Calu3 (cell line): ENCODE measurements at regions not wholly inside any gene's neighbourhood (a gene's known extent, or its start where the extent isn't known, plus 50 kb on each side); places are given as distances from the start of the nearest gene placed in this dataset.

Source experiments
- BruUV-seq: library from RNA; stranded (reverse); fragments of 400-500 nt; replicated peaks from 2 replicates; lab custom pipeline; 2021; lab: Mats Ljungman, UMichigan
- CTCF ChIA-PET: fragments of 300-600 bp; sonication (Branson Sonifier 250); formaldehyde crosslinking; loops from one replicate; lab custom pipeline; 2022; ENCODE audit warnings: antibody characterized with exemption; lab: Charles Lee
- DNase-seq: peaks from one replicate; pipeline ENCODE4 v3.0.0; 2022
- H3K27ac Mint-ChIP-seq: one replicate; pipeline ENCODE4 v1.8.0; 2022; ENCODE audit warnings: mixed read lengths; ENCODE audit not compliant: unreplicated experiment
- H3K27me3 Mint-ChIP-seq: one replicate; pipeline ENCODE4 v1.8.0; 2022; ENCODE audit warnings: mixed read lengths; ENCODE audit not compliant: unreplicated experiment
- H3K36me3 Mint-ChIP-seq: one replicate; pipeline ENCODE4 v1.8.0; 2022; ENCODE audit warnings: mild to moderate bottlenecking, moderate library complexity, mixed read lengths; ENCODE audit not compliant: insufficient read depth, unreplicated experiment
- H3K4me1 Mint-ChIP-seq: one replicate; pipeline ENCODE4 v1.8.0; 2022; ENCODE audit warnings: mild to moderate bottlenecking, low read depth, mixed read lengths; ENCODE audit not compliant: unreplicated experiment
- H3K4me3 Mint-ChIP-seq: one replicate; pipeline ENCODE4 v1.8.0; 2022; ENCODE audit warnings: mild to moderate bottlenecking, low read depth, moderate library complexity, mixed read lengths; ENCODE audit not compliant: unreplicated experiment
- H3K9me3 Mint-ChIP-seq: one replicate; pipeline ENCODE4 v1.8.0; 2022; ENCODE audit warnings: low read depth, mixed read lengths; ENCODE audit not compliant: unreplicated experiment
- CTCF ChIP-seq: fragments of 200-600 bp; IDR thresholded peaks from one replicate; pipeline ENCODE4 v1.8.0; 2022; ENCODE audit warnings: antibody characterized with exemption; ENCODE audit not compliant: unreplicated experiment
- intact Hi-C: fragments of 100-400 bp; cut with micrococcal nuclease; formaldehyde crosslinking; loops from one replicate; pipeline ENCODE4 v1.10.0; 2022; ENCODE audit not compliant: unreplicated experiment

- TF ChIP-seq CTCF, result no peak
- H3K4me3 Mint-ChIP-seq, result no peak overlapping the region
- no peak for DNase-seq
- intact Hi-C loops, result no loop called here
- no peaks in the 10 kb centered on the region for H3K27me3 Mint-ChIP-seq
- no peaks in the 10 kb centered on the region for H3K36me3 Mint-ChIP-seq
- BruUV-seq, result no TSS peak
- H3K4me1 Mint-ChIP-seq, result no peaks in the 10 kb centered on the region
- CTCF ChIA-PET, result no interaction called here
- H3K9me3 Mint-ChIP-seq, result no peaks in the 10 kb centered on the region
- H3K27ac Mint-ChIP-seq, result no peak overlapping the region
These were observed 90.5 kb downstream of the LRATD1 start for GRCh38 chr2:14722904-14723570.

GRCh38 chr2:14723684-14724083 lies 91.2 kb downstream of the LRATD1 start:
- no peak overlapping the region for H3K27ac Mint-ChIP-seq
- H3K4me3 Mint-ChIP-seq, result no peak overlapping the region
- H3K36me3 Mint-ChIP-seq, result no peaks in the 10 kb centered on the region
- H3K27me3 Mint-ChIP-seq, result no peaks in the 10 kb centered on the region
- H3K9me3 Mint-ChIP-seq, result no peaks in the 10 kb centered on the region
- BruUV-seq, result no TSS peak
- DNase-seq, result no peak
- CTCF ChIA-PET, result no interaction called here
- TF ChIP-seq CTCF, result no peak
- H3K4me1 Mint-ChIP-seq, result no peaks in the 10 kb centered on the region
- intact Hi-C loops, result no loop called here

GRCh38 chr2:14735696-14736095 lies 103.2 kb downstream of the LRATD1 start:
- intact Hi-C loops, result no loop called here
- CTCF ChIA-PET, result no interaction called here
- Mint-ChIP-seq H3K27me3 (no peaks in the 10 kb centered on the region), H3K36me3 (no peaks in the 10 kb centered on the region), H3K4me1 (no peaks in the 10 kb centered on the region), H3K4me3 (no peak overlapping the region), H3K27ac (no peak overlapping the region), H3K9me3 (peaks cover 3% of the 10 kb centered on the region)
- TF ChIP-seq CTCF, result no peak
- peak; percentile 44 for DNase-seq
- no TSS peak for BruUV-seq

GRCh38 chr2:14737201-14737600 lies 104.7 kb downstream of the LRATD1 start:
- no peak for DNase-seq
- BruUV-seq, result no TSS peak
- intact Hi-C loops, result no loop called here
- no peak for TF ChIP-seq CTCF
- peaks cover 3% of the 10 kb centered on the region for H3K9me3 Mint-ChIP-seq
- CTCF ChIA-PET, result no interaction called here
- no peak overlapping the region for H3K27ac Mint-ChIP-seq
- H3K36me3 Mint-ChIP-seq, result no peaks in the 10 kb centered on the region
- no peaks in the 10 kb centered on the region for H3K27me3 Mint-ChIP-seq
- no peak overlapping the region for H3K4me3 Mint-ChIP-seq
- H3K4me1 Mint-ChIP-seq, result no peaks in the 10 kb centered on the region
